Testis (tissue), 2 donors: ENCODE measurements at regions not wholly inside any gene's neighbourhood (a gene's known extent, or its start where the extent isn't known, plus 50 kb on each side); places are given as distances from the start of the nearest gene placed in this dataset.
"Not testable (repeated sequence)": the region's sequence is repeated elsewhere in the genome, so short reads cannot be mapped to it uniquely, and the experiment has no call there.

Experiments
- DNase-seq: peaks from one replicate; pipeline ENCODE4 v3.0.0-alpha.2; 2019
- H3K27ac ChIP-seq, 2 donors: fragments of 200-600 bp; sonication (generic); one replicate each; pipeline ENCODE4 v1.5.1; 2019
- H3K27me3 ChIP-seq: fragments of 200-600 bp; sonication (generic); one replicate; pipeline ENCODE4 v1.5.1; 2019
- H3K36me3 ChIP-seq: fragments of 200-600 bp; sonication (generic); one replicate; pipeline ENCODE4 v1.5.1; 2017; ENCODE audit warnings: low read depth; ENCODE audit errors: missing control alignments
- H3K4me1 ChIP-seq: fragments of 200-600 bp; sonication (generic); one replicate; pipeline ENCODE4 v1.5.1; 2019
- H3K4me3 ChIP-seq, 2 donors: fragments of 200-600 bp; sonication (generic); one replicate each; pipeline ENCODE4 v1.5.1; 2017 to 2019
- H3K9me3 ChIP-seq: fragments of 200-600 bp; sonication (generic); one replicate; pipeline ENCODE4 v1.5.1; 2017
- POLR2A ChIP-seq: fragments of 450-650 bp; IDR thresholded peaks from one replicate; pipeline ENCODE4 v1.6.1; 2017; ENCODE audit warnings: antibody characterized with exemption, mild to moderate bottlenecking, moderate library complexity
- WGBS, 2 donors: methylation state at CpG; one replicate each; pipeline ENCODE4 v1.1.5; 2018; 5-methylcytosine and 5-hydroxymethylcytosine counted together
- intact Hi-C: fragments of 100-400 bp; cut with DNase I; formaldehyde crosslinking; loops from one replicate; pipeline ENCODE4 v1.15.1; 2023; ENCODE audit warnings: low total_unique reads
- TF ChIP-seq, protein P1 (sequence below), 3 experiments: fragments of 450-650 bp in 2 of 3; fragments of 200-600 bp in 1 of 3; sonication (generic) in 1 of 3; IDR thresholded peaks; one replicate each; pipeline ENCODE4 v1.5.1; 2016 to 2019; ENCODE audit warnings: antibody characterized with exemption in 3 of 3, mild to moderate bottlenecking in 2 of 3, moderate library complexity in 1 of 3

DNA sequence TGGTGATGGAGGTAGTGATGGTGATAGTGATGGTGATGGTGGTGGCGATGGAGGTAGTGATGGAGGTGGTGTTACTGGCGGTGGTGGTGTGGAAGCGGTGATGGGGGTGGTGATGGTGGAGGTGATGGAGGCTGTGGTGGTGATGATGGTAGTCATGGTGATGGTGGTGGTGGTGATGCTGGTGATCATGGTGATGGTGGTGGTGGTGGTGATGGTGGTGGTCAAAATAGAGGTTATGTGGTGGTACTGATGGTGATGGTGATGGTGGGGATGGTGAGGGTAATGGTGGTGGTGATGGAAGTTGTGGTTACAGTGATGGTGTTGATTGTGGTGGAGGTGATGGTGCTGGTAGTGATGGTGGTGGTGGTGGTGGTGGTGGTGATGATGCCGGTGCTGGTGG lies 199.2 kb downstream of the IGLL1 start:
- TF ChIP-seq, protein P1, sequence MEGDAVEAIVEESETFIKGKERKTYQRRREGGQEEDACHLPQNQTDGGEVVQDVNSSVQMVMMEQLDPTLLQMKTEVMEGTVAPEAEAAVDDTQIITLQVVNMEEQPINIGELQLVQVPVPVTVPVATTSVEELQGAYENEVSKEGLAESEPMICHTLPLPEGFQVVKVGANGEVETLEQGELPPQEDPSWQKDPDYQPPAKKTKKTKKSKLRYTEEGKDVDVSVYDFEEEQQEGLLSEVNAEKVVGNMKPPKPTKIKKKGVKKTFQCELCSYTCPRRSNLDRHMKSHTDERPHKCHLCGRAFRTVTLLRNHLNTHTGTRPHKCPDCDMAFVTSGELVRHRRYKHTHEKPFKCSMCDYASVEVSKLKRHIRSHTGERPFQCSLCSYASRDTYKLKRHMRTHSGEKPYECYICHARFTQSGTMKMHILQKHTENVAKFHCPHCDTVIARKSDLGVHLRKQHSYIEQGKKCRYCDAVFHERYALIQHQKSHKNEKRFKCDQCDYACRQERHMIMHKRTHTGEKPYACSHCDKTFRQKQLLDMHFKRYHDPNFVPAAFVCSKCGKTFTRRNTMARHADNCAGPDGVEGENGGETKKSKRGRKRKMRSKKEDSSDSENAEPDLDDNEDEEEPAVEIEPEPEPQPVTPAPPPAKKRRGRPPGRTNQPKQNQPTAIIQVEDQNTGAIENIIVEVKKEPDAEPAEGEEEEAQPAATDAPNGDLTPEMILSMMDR (IDR thresholded peaks at IDR 0.05), result no peak
- no peak for TF ChIP-seq POLR2A
- no peaks in the 10 kb centered on the region for H3K9me3 ChIP-seq
- no peaks in the 10 kb centered on the region for H3K36me3 ChIP-seq
- no peak overlapping the region for H3K4me3 ChIP-seq
- peaks cover 20% of the 10 kb centered on the region for H3K4me1 ChIP-seq
- 94 to 96% methylated on average over 4 of the region's 4 CpGs for WGBS, 2 donors
- intact Hi-C loops, result loop anchor here (10.0 kb wide), 2 partner anchors 56 to 206 kb away; no protein-coding TSS in a partner anchor
- no peak overlapping the region for H3K27ac ChIP-seq
- DNase-seq, result no peak
- H3K27me3 ChIP-seq, result no peaks in the 10 kb centered on the region

DNA sequence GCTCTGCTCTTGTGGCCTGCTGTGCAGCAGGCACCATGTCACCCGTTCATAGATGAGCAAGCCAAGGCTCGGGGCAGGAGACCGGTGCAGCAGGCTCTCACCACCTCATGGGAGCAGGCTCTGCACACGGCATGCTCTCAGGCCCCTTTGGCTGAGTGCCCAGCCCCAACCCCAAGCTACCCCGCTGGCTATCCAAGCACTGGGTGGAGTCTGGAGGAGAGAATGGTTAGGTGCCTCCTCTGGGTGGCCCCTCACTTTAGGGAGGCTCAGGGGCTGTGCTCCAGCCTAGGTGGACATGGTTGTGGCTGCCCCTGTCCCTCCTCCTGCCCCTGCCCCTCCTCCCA lies 199.9 kb downstream of the IGLL1 start:
- intact Hi-C loops, result loop anchor here (10.0 kb wide), 2 partner anchors 55 to 205 kb away; no protein-coding TSS in a partner anchor
- H3K4me1 ChIP-seq, result peaks cover 14% of the 10 kb centered on the region
- H3K27me3 ChIP-seq, result no peaks in the 10 kb centered on the region
- H3K27ac ChIP-seq, result no peak overlapping the region
- no peak for DNase-seq
- no peak overlapping the region for H3K4me3 ChIP-seq
- no peak for TF ChIP-seq POLR2A
- TF ChIP-seq, protein P1 (IDR thresholded peaks at IDR 0.05), result no peak
- no peaks in the 10 kb centered on the region for H3K9me3 ChIP-seq
- H3K36me3 ChIP-seq, result no peaks in the 10 kb centered on the region
- 60% methylated on average over 5 of the region's 5 CpGs; no CpG with 5 or more reads in 1 of the 2 donors for WGBS, 2 donors

DNA sequence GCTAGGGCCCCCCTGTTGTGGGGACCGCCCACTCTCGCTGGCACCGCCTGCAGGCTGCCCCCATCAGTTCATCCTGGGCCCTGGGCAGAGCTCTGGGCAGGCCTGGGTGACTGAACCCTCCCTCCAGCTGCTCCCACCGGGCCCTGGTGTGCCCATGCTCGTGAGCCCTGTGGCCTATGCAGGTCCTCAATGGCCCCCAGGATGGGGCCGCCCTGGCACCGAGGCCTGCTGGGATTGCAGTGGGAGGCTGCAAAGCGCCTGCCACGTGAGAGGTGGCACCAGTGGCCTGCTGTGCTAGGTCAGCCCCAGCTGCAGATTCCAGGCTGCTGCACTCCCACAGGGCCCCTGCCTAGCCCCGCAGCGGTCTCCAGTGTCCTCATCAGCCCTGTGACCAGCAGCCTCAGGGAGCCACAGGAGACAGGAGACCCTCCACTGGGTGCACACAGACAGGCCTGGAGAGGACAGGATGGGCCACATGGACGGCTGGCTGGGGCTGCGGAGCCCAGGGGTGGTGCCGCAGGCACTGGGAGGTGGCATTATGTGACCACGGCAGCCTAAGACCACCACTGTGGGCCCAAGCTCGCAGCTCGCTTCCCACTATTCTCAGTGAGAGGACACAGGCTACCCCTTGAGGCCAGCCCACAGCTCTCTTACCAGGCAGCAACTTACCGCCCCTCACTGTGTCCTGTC lies 199.4 kb downstream of the BCR start:
- intact Hi-C loops, result loop anchor here (10.0 kb wide), 2 partner anchors 55 to 205 kb away; no protein-coding TSS in a partner anchor
- not testable (repeated sequence) for H3K4me3 ChIP-seq

DNA sequence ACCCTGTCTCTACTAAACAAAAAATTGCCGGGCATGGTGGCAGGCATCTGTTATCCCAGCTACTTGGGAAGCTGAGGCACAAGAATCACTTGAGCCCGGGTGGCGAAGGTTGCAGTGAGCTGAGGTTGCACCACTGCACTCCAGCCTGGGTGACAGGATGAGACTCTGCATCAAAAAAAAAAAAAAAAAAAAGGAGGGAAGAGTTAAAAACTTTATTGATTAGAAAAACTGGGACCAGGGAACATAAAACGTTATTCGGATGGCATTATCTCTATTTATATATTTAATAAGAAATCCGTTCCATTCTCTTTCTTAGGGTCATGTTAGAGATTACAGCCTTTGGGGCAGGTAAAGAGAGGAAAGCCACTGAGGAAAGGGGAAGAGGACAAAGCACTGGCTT lies 197.5 kb downstream of the BCR start:
- no peaks in the 10 kb centered on the region for H3K4me1 ChIP-seq
- DNase-seq, result no peak
- no peaks in the 10 kb centered on the region for H3K27me3 ChIP-seq
- H3K27ac ChIP-seq, result no peak overlapping the region
- 85 to 86% methylated on average over 6 of the region's 6 CpGs for WGBS, 2 donors
- intact Hi-C loops, result no loop called here
- H3K36me3 ChIP-seq, result no peaks in the 10 kb centered on the region
- TF ChIP-seq, protein P1 (IDR thresholded peaks at IDR 0.05), result no peak
- TF ChIP-seq POLR2A, result no peak
- H3K9me3 ChIP-seq, result no peaks in the 10 kb centered on the region
- H3K4me3 ChIP-seq, result no peak overlapping the region

More for the DNA sequence above, 199.4 kb downstream of the BCR start:
- DNase-seq, H3K27ac ChIP-seq, H3K9me3 ChIP-seq, H3K27me3 ChIP-seq, H3K36me3 ChIP-seq, H3K4me1 ChIP-seq: not testable (repeated sequence)
- WGBS, 2 donors, result 82 to 89% methylated on average over 2 to 8 of the region's 18 CpGs

DNA sequence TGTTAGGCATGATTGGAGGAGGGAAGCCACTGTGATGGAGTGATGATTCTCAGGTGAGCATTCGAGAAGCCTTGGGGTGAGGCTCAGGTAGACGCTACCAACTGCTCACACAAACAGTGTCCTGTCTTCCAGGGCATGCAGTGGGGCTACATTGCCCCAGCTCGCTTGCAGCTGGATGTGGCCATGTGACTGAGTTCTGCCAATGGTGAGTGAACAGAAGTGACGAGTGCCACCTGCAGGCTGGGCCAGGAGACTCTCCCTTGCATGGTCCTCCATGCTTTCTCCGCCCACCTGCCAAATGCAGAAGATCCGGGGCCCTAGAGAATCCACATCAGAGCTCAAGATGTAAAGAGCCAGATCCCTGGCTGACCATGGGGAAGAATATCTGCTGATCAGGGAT lies 195.9 kb downstream of the BCR start:
- Histone ChIP-seq H3K36me3 (no peaks in the 10 kb centered on the region), H3K9me3 (no peaks in the 10 kb centered on the region), H3K4me3 (no peak overlapping the region), H3K4me1 (no peaks in the 10 kb centered on the region), H3K27me3 (no peaks in the 10 kb centered on the region), H3K27ac (no peak overlapping the region)
- DNase-seq, result no peak
- intact Hi-C loops, result no loop called here
- TF ChIP-seq, protein P1 (IDR thresholded peaks at IDR 0.05), result no peak
- TF ChIP-seq POLR2A, result no peak
- 88 to 89% methylated on average over 6 of the region's 6 CpGs for WGBS, 2 donors
